Neural progenitor cell (in vitro differentiated cells): ENCODE measurements at regions not wholly inside any gene's neighbourhood (a gene's known extent, or its start where the extent isn't known, plus 50 kb on each side); places are given as distances from the start of the nearest gene placed in this dataset.

ENCODE experiments used
- EZH2 ChIP-seq: fragments of 200-600 bp; sonication (generic); IDR thresholded peaks from 2 replicates; pipeline ENCODE4 v1.6.1; 2017; ENCODE audit warnings: antibody characterized with exemption, mild to moderate bottlenecking, moderate library complexity
- EZH2phosphoT487 ChIP-seq: fragments of 200-600 bp; sonication (generic); IDR thresholded peaks from 2 replicates; pipeline ENCODE4 v1.6.1; 2017; ENCODE audit warnings: antibody characterized with exemption
- TF ChIP-seq, protein P1 (sequence below): fragments of 200-600 bp; sonication (generic); IDR thresholded peaks from 2 replicates; pipeline ENCODE4 v1.5.1; 2017; ENCODE audit warnings: antibody characterized with exemption, mild to moderate bottlenecking

- TF ChIP-seq, protein P1, sequence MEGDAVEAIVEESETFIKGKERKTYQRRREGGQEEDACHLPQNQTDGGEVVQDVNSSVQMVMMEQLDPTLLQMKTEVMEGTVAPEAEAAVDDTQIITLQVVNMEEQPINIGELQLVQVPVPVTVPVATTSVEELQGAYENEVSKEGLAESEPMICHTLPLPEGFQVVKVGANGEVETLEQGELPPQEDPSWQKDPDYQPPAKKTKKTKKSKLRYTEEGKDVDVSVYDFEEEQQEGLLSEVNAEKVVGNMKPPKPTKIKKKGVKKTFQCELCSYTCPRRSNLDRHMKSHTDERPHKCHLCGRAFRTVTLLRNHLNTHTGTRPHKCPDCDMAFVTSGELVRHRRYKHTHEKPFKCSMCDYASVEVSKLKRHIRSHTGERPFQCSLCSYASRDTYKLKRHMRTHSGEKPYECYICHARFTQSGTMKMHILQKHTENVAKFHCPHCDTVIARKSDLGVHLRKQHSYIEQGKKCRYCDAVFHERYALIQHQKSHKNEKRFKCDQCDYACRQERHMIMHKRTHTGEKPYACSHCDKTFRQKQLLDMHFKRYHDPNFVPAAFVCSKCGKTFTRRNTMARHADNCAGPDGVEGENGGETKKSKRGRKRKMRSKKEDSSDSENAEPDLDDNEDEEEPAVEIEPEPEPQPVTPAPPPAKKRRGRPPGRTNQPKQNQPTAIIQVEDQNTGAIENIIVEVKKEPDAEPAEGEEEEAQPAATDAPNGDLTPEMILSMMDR: no peak
- no peak for TF ChIP-seq EZH2phosphoT487
- TF ChIP-seq EZH2: no peak
These were observed 1102.2 kb downstream of the TRHDE start for GRCh38 chr12:73374360-73374759.
